HFFc6 (cell line): ENCODE measurements at regions not wholly inside any gene's neighbourhood (a gene's known extent, or its start where the extent isn't known, plus 50 kb on each side); places are given as distances from the start of the nearest gene placed in this dataset.

Experiments used
- DNase-seq: peaks from one replicate; pipeline ENCODE4 v3.0.0-alpha.2; 2018
- H3K27ac Mint-ChIP-seq: 2 replicates; pipeline ENCODE4 v1.8.0; 2020; ENCODE audit warnings: mild to moderate bottlenecking, mixed read lengths
- H3K27me3 Mint-ChIP-seq: 2 replicates; pipeline ENCODE4 v1.8.0; 2021; ENCODE audit warnings: mild to moderate bottlenecking, moderate library complexity, mixed read lengths; ENCODE audit not compliant: insufficient read depth
- H3K36me3 Mint-ChIP-seq: 2 replicates; pipeline ENCODE4 v1.8.0; 2021; ENCODE audit warnings: low read depth, mixed read lengths
- H3K4me1 Mint-ChIP-seq: 2 replicates; pipeline ENCODE4 v1.8.0; 2020; ENCODE audit warnings: low read depth, mixed read lengths
- H3K4me3 Mint-ChIP-seq: 2 replicates; pipeline ENCODE4 v1.8.0; 2020; ENCODE audit warnings: mild to moderate bottlenecking, moderate library complexity, mixed read lengths
- H3K9me3 Mint-ChIP-seq: 2 replicates; pipeline ENCODE4 v1.8.0; 2020; ENCODE audit warnings: mild to moderate bottlenecking, mixed read lengths
- TF ChIP-seq, protein P1 (sequence below): fragments of 200-600 bp; sonication (generic); IDR thresholded peaks from 2 replicates; pipeline ENCODE4 v1.5.0; 2021; ENCODE audit warnings: antibody characterized with exemption, mild to moderate bottlenecking

DNA sequence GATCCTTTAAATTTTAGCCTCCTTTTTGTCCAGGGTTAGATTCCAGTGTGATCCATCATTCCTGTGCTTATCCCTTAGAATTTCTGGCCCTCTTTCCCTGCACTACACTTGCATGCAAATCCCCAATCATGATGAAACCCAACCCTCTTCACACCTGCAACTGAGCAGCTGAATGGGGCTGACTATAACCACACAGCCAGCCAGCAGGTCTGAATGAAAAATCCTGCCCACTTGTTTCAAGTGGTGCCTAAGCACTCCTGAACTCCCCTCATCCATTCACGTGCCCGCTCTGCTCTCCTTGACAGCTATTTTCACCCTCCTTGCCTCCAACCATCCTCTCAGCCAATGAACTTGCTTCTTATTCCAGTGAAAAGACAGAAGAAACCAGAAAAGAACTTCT lies 80.5 kb upstream of the AFF3 start:
- Mint-ChIP-seq H3K36me3 (no peaks in the 10 kb centered on the region), H3K4me1 (no peaks in the 10 kb centered on the region), H3K27me3 (peaks cover 15% of the 10 kb centered on the region), H3K4me3 (no peak overlapping the region), H3K9me3 (no peaks in the 10 kb centered on the region), H3K27ac (no peak overlapping the region)
- TF ChIP-seq, protein P1, sequence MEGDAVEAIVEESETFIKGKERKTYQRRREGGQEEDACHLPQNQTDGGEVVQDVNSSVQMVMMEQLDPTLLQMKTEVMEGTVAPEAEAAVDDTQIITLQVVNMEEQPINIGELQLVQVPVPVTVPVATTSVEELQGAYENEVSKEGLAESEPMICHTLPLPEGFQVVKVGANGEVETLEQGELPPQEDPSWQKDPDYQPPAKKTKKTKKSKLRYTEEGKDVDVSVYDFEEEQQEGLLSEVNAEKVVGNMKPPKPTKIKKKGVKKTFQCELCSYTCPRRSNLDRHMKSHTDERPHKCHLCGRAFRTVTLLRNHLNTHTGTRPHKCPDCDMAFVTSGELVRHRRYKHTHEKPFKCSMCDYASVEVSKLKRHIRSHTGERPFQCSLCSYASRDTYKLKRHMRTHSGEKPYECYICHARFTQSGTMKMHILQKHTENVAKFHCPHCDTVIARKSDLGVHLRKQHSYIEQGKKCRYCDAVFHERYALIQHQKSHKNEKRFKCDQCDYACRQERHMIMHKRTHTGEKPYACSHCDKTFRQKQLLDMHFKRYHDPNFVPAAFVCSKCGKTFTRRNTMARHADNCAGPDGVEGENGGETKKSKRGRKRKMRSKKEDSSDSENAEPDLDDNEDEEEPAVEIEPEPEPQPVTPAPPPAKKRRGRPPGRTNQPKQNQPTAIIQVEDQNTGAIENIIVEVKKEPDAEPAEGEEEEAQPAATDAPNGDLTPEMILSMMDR: no peak
- DNase-seq: no peak

DNA sequence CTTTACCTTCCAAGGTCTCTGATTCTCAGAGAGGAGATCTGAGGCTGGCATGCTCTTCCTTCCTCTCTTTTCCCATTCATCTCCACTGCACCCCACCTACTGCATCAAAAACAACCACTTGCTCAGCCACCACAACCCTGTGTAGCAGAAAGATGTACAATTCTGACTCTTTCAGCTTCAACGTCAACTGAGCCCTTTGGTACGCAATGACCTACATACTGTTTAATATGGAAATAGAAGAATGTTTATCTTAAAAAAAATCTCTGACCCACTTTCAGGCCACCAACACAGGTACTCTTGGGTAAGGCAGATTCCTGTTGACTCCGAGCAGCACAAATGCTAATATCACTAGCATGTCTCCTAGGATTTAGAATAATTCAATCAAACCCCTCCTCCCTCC lies 76.2 kb upstream of the AFF3 start:
- H3K36me3 Mint-ChIP-seq: no peaks in the 10 kb centered on the region
- no peaks in the 10 kb centered on the region for H3K4me1 Mint-ChIP-seq
- no peak overlapping the region for H3K27ac Mint-ChIP-seq
- TF ChIP-seq, protein P1: no peak
- H3K27me3 Mint-ChIP-seq: peaks cover 6% of the 10 kb centered on the region
- no peak for DNase-seq
- no peak overlapping the region for H3K4me3 Mint-ChIP-seq
- H3K9me3 Mint-ChIP-seq: no peaks in the 10 kb centered on the region

DNA sequence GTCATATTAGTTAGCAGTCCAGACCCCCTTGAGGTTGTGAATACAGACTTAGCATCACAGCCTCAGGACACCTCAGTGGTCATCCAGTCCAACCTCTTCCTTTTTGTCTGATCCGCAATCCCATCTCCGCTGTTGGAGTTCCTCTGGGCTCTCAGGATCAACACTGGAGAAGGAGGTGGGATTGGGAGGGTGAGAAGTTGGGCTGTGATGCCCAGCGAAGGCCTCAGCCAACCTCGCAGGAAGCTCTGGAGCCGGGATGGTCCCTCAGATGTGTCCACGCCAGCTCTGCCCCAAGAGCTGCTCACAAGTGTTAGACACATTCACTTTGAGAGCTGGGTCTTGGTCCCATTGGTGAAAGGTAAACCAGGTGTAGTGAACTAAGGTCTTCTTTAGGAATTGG lies 74.9 kb upstream of the AFF3 start:
- H3K4me3 Mint-ChIP-seq: no peak overlapping the region
- no peak overlapping the region for H3K27ac Mint-ChIP-seq
- H3K27me3 Mint-ChIP-seq: peaks cover 5% of the 10 kb centered on the region
- H3K9me3 Mint-ChIP-seq: no peaks in the 10 kb centered on the region
- no peaks in the 10 kb centered on the region for H3K4me1 Mint-ChIP-seq
- DNase-seq: no peak
- TF ChIP-seq, protein P1: no peak
- no peaks in the 10 kb centered on the region for H3K36me3 Mint-ChIP-seq

DNA sequence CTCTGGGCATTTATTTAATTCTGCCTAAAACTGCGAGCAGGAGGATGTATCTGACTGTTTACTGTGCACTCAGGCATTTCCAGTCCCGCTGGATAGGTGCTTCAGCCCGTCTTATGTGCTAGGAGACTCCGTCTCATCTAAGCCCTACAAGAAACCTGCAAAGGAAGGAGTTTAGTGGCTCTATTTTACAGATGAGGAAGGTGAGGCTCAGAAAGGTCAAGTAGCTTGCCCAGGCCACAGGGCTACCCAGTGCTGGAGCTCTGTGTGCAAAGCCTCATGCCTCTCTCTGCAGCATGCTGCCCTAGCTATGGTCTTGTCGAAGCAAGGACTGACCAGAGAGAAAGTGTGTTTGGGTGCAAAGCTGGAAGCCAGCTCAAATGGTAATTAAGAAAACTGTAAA lies 73.6 kb upstream of the AFF3 start:
- Mint-ChIP-seq H3K4me1 (no peaks in the 10 kb centered on the region), H3K27ac (no peak overlapping the region), H3K36me3 (no peaks in the 10 kb centered on the region), H3K27me3 (peaks cover 7% of the 10 kb centered on the region), H3K9me3 (no peaks in the 10 kb centered on the region), H3K4me3 (no peak overlapping the region)
- no peak for DNase-seq
- TF ChIP-seq, protein P1: no peak

DNA sequence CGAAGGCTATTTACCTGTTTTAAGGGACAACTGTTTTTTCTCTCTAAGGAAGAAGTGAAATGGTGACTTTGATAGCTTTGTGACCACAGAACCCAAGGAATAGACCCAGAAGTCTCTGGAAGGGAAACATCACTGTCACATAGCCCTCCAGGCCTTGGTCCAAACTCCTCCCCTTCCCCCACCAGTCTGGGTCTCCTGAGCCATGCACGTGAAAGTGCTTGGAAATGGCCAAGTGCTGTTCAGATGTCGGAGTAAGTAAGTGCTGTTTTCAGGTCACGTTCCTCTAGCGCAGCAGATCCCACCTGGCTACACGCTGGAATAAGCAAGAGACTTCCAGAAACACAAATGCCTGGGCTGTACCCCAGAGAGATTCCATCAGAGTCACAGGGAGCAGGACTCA lies 73.0 kb upstream of the AFF3 start:
- no peaks in the 10 kb centered on the region for H3K36me3 Mint-ChIP-seq
- H3K4me3 Mint-ChIP-seq: no peak overlapping the region
- TF ChIP-seq, protein P1: no peak
- peaks cover 10% of the 10 kb centered on the region for H3K27me3 Mint-ChIP-seq
- H3K4me1 Mint-ChIP-seq: no peaks in the 10 kb centered on the region
- no peak overlapping the region for H3K27ac Mint-ChIP-seq
- no peak for DNase-seq
- H3K9me3 Mint-ChIP-seq: no peaks in the 10 kb centered on the region

DNA sequence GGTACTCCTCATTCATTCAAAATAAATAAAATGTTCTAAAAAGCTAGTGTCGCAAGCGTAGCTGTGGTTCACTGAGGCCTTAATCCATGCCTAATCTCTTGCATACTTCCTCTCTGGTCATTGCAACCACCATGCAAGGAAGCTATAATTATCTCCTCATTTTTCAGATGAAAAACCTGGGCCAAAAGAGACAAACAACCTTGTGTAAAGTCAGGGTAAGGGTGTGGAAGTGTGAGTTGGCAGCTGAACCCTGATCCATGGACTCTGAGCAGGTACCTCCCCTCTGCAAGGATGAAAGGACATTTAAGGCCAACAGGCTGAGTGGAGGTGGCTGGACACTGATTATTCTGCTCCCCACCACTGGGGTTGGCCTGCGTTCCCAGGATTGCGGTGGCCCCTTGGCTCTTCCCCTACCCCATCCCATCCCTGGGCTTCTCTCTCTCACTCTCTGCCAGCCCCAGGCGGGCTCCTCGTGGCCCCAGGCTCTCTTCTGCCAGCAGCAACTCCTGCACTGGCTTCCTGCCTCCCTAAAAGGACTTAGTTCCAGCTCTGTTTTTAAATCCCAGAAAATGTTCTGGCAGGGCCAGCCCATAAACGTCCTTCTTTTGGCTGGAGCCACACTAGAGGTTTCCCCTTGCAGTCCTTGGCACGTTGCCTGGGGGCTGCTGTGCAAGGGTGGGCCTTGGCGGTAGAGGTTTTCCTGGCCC lies 72.0 kb upstream of the AFF3 start:
- Mint-ChIP-seq H3K27ac (no peak overlapping the region), H3K36me3 (no peaks in the 10 kb centered on the region), H3K4me3 (no peak overlapping the region), H3K9me3 (no peaks in the 10 kb centered on the region), H3K27me3 (peaks cover 16% of the 10 kb centered on the region), H3K4me1 (no peaks in the 10 kb centered on the region)
- DNase-seq: no peak
- TF ChIP-seq, protein P1: no peak
